ENCODE measurements at regions not wholly inside any gene's neighbourhood (a gene's known extent, or its start where the extent isn't known, plus 50 kb on each side); places are given as distances from the start of the nearest gene placed in this dataset.
"Not testable (repeated sequence)": the region's sequence is repeated elsewhere in the genome, so short reads cannot be mapped to it uniquely, and the experiment has no call there.

DNA sequence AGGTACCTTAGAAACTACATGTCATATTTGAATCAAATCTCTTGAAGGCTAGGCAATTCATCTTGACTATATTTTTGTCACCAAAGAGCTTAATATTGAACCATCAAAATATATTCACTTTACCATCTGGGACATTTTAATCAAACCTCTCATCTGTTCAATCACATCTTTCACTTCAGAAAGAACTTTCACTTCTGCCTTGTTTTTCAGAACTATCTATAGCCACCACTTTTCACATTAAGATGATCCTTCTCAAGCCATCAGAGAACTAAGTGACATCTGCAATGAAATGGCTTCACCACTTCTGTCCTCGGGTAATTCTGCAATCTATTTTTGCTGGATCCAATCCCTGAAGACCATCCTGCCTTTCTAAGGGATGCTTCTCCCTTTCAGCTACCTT is 57.8 kb downstream of the OR2B2 start:
- Histone ChIP-seq H3K9ac (ENCODE audit: low read depth in 1 of 2, low read length in 2 of 2) (no peak overlapping the region), H3K27me3 (ENCODE audit: control insufficient read depth in 4 of 4, insufficient read depth in 4 of 4, low read length in 3 of 4) (no peaks in the 10 kb centered on the region), H3K36me3 (ENCODE audit: control insufficient read depth in 4 of 4, insufficient read depth in 3 of 4, low read depth in 1 of 4, low read length in 3 of 4) (no peaks in the 10 kb centered on the region), H3K4me3 (ENCODE audit: low read depth in 1 of 3, low read length in 3 of 3) (no peak overlapping the region), H3K9me3 (ENCODE audit: control insufficient read depth in 4 of 4, low read length in 3 of 4) (no peaks in the 10 kb centered on the region), H3K27ac (ENCODE audit: low read depth in 1 of 2, low read length in 2 of 2) (no peak overlapping the region), H3K4me1 (ENCODE audit: control insufficient read depth in 4 of 4, insufficient read depth in 4 of 4, low read length in 3 of 4) (no peaks in the 10 kb centered on the region)
- TF ChIP-seq, protein P1, sequence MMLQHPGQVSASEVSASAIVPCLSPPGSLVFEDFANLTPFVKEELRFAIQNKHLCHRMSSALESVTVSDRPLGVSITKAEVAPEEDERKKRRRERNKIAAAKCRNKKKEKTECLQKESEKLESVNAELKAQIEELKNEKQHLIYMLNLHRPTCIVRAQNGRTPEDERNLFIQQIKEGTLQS (IDR thresholded peaks at IDR 0.05), result no peak
- TF ChIP-seq RAD21 (IDR thresholded peaks at IDR 0.05) (no peak), FOXA2 (IDR thresholded peaks at IDR 0.05) (no peak), HNF4A (conservative IDR thresholded peaks at IDR 0.05) (no peak), GABPA (IDR thresholded peaks at IDR 0.05 in 1 of 2, conservative IDR thresholded peaks at IDR 0.05 in 1 of 2) (no peak), NR2F2 (IDR thresholded peaks at IDR 0.05) (no peak), EGR1 (IDR thresholded peaks at IDR 0.05; ENCODE audit: low read depth in 2 of 2) (no peak), JUND (IDR thresholded peaks at IDR 0.05) (no peak), HNF4G (IDR thresholded peaks at IDR 0.05) (no peak), TAF1 (conservative IDR thresholded peaks at IDR 0.05) (no peak)
- TF ChIP-seq, protein P2, sequence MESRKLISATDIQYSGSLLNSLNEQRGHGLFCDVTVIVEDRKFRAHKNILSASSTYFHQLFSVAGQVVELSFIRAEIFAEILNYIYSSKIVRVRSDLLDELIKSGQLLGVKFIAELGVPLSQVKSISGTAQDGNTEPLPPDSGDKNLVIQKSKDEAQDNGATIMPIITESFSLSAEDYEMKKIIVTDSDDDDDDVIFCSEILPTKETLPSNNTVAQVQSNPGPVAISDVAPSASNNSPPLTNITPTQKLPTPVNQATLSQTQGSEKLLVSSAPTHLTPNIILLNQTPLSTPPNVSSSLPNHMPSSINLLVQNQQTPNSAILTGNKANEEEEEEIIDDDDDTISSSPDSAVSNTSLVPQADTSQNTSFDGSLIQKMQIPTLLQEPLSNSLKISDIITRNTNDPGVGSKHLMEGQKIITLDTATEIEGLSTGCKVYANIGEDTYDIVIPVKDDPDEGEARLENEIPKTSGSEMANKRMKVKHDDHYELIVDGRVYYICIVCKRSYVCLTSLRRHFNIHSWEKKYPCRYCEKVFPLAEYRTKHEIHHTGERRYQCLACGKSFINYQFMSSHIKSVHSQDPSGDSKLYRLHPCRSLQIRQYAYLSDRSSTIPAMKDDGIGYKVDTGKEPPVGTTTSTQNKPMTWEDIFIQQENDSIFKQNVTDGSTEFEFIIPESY (IDR thresholded peaks at IDR 0.05), result no peak
- TF ChIP-seq, protein P3, sequence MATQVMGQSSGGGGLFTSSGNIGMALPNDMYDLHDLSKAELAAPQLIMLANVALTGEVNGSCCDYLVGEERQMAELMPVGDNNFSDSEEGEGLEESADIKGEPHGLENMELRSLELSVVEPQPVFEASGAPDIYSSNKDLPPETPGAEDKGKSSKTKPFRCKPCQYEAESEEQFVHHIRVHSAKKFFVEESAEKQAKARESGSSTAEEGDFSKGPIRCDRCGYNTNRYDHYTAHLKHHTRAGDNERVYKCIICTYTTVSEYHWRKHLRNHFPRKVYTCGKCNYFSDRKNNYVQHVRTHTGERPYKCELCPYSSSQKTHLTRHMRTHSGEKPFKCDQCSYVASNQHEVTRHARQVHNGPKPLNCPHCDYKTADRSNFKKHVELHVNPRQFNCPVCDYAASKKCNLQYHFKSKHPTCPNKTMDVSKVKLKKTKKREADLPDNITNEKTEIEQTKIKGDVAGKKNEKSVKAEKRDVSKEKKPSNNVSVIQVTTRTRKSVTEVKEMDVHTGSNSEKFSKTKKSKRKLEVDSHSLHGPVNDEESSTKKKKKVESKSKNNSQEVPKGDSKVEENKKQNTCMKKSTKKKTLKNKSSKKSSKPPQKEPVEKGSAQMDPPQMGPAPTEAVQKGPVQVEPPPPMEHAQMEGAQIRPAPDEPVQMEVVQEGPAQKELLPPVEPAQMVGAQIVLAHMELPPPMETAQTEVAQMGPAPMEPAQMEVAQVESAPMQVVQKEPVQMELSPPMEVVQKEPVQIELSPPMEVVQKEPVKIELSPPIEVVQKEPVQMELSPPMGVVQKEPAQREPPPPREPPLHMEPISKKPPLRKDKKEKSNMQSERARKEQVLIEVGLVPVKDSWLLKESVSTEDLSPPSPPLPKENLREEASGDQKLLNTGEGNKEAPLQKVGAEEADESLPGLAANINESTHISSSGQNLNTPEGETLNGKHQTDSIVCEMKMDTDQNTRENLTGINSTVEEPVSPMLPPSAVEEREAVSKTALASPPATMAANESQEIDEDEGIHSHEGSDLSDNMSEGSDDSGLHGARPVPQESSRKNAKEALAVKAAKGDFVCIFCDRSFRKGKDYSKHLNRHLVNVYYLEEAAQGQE (IDR thresholded peaks at IDR 0.05), result no peak
- TF ChIP-seq, protein P4, sequence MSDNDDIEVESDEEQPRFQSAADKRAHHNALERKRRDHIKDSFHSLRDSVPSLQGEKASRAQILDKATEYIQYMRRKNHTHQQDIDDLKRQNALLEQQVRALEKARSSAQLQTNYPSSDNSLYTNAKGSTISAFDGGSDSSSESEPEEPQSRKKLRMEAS (IDR thresholded peaks at IDR 0.05), result no peak
- TF ChIP-seq, protein P5, sequence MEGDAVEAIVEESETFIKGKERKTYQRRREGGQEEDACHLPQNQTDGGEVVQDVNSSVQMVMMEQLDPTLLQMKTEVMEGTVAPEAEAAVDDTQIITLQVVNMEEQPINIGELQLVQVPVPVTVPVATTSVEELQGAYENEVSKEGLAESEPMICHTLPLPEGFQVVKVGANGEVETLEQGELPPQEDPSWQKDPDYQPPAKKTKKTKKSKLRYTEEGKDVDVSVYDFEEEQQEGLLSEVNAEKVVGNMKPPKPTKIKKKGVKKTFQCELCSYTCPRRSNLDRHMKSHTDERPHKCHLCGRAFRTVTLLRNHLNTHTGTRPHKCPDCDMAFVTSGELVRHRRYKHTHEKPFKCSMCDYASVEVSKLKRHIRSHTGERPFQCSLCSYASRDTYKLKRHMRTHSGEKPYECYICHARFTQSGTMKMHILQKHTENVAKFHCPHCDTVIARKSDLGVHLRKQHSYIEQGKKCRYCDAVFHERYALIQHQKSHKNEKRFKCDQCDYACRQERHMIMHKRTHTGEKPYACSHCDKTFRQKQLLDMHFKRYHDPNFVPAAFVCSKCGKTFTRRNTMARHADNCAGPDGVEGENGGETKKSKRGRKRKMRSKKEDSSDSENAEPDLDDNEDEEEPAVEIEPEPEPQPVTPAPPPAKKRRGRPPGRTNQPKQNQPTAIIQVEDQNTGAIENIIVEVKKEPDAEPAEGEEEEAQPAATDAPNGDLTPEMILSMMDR (IDR thresholded peaks at IDR 0.05; ENCODE audit: low read depth, low read length, missing input control), result no peak
- WGBS, result 90% methylated on average over 1 of the region's 1 CpG
- DNase-seq (ENCODE audit: low spot score), result no peak

DNA sequence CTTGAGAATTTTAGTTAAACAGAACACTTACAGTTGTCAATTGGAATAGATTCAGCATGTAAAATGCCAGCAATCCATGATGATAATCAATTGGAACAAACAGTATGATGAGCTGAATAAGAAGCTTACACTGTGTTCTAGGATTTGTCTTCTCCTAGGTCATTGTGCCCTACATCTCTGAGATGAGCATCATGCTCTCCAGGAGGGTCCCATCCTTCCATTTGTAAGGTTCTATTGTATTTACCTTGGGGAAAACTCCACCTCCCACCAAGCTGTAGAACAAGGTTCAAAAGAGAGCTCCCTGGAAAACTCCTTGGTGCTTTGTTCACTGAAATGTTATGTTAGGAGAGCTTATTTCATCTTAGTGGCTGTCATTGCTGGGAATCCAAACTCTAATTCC is 60.8 kb downstream of the OR2B2 start:
- H3K27me3 ChIP-seq (ENCODE audit: control insufficient read depth in 4 of 4, insufficient read depth in 4 of 4, low read length in 3 of 4), result no peaks in the 10 kb centered on the region
- no peak overlapping the region for H3K4me3 ChIP-seq (ENCODE audit: low read depth in 1 of 3, low read length in 3 of 3)
- no peak overlapping the region for H3K27ac ChIP-seq (ENCODE audit: low read depth in 1 of 2, low read length in 2 of 2)
- H3K4me1 ChIP-seq (ENCODE audit: control insufficient read depth in 4 of 4, insufficient read depth in 4 of 4, low read length in 3 of 4), result no peaks in the 10 kb centered on the region
- H3K9me3 ChIP-seq (ENCODE audit: control insufficient read depth in 4 of 4, low read length in 3 of 4), result no peaks in the 10 kb centered on the region
- TF ChIP-seq RAD21 (IDR thresholded peaks at IDR 0.05), result no peak
- no peak for TF ChIP-seq YY1 (IDR thresholded peaks at IDR 0.05)
- no peak for TF ChIP-seq TAF1 (conservative IDR thresholded peaks at IDR 0.05)
- no peak for TF ChIP-seq HNF4G (IDR thresholded peaks at IDR 0.05)
- no peak for TF ChIP-seq EGR1 (IDR thresholded peaks at IDR 0.05; ENCODE audit: low read depth in 2 of 2)
- no peaks in the 10 kb centered on the region for H3K36me3 ChIP-seq (ENCODE audit: control insufficient read depth in 4 of 4, insufficient read depth in 3 of 4, low read depth in 1 of 4, low read length in 3 of 4)
- no peak for DNase-seq (ENCODE audit: low spot score)
- H3K9ac ChIP-seq (ENCODE audit: low read depth in 1 of 2, low read length in 2 of 2), result no peak overlapping the region

DNA sequence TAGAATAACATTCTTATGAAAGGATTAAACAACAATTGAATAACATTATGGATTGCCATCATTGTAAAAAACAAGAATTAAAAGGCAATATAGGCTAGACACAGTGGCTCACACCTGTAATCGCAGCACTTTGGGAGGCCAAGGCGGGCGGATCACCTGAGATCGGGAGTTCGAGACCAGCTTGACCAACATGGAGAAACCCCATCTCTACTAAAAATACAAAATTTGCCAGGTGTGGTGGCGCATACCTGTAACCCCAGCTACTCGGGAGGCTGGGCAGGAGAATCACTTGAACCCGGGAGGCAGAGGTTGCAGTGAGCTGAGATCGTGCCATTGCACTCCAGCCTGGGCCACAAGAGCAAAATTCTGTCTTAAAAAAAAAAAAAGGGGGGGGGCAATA is 63.2 kb downstream of the OR2B2 start:
- not testable (repeated sequence) for H3K36me3 ChIP-seq (ENCODE audit: control insufficient read depth in 4 of 4, insufficient read depth in 3 of 4, low read depth in 1 of 4, low read length in 3 of 4); H3K9me3 ChIP-seq (ENCODE audit: control insufficient read depth in 4 of 4, low read length in 3 of 4); H3K27me3 ChIP-seq (ENCODE audit: control insufficient read depth in 4 of 4, insufficient read depth in 4 of 4, low read length in 3 of 4); H3K27ac ChIP-seq (ENCODE audit: low read depth in 1 of 2, low read length in 2 of 2); DNase-seq (ENCODE audit: low spot score); H3K9ac ChIP-seq (ENCODE audit: low read depth in 1 of 2, low read length in 2 of 2); H3K4me3 ChIP-seq (ENCODE audit: low read depth in 1 of 3, low read length in 3 of 3); H3K4me1 ChIP-seq (ENCODE audit: control insufficient read depth in 4 of 4, insufficient read depth in 4 of 4, low read length in 3 of 4)
- 98% methylated on average over 9 of the region's 9 CpGs for WGBS
